Astrocyte of the cerebellum (primary cell): ENCODE measurements at regions not wholly inside any gene's neighbourhood (a gene's known extent, or its start where the extent isn't known, plus 50 kb on each side); places are given as distances from the start of the nearest gene placed in this dataset.

Experiments used
- DNase-seq: peaks from one replicate; pipeline ENCODE4 v3.0.0-alpha.2; 2011; ENCODE audit warnings: low read depth
- H3K4me3 ChIP-seq: 2 replicates; pipeline ENCODE4 v1.5.1; 2011; ENCODE audit warnings: mild to moderate bottlenecking, low read depth, low read length, moderate library complexity
- in situ Hi-C: cut with HindIII; loops from 2 replicates; pipeline ENCODE4 v1.10.0; 2017; ENCODE audit warnings: low sequenced_read_pairs
- TF ChIP-seq, protein P1 (sequence below): IDR thresholded peaks from 2 replicates; pipeline ENCODE4 v1.5.1; 2012; ENCODE audit warnings: low read length, low read depth, moderate library complexity, mild to moderate bottlenecking; ENCODE audit errors: missing control alignments

DNA sequence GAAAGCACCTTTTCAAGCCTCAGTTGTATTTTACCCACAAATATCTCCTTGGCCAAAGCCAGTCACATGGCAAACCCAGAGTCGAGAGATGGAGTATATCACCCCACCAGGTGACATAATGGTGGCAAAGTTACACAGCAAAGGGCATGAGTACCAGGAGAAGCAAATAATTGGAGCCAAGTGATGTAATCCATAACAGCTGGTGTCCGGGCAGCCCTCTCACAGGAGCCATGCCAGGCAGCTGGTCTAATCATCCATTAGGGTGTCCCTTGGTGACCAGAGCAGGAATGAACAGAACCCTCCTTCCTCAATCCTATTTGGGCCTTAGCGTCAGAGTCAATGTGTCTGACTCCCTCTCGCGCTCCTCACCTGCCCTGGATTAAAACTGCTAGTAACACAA lies 272.1 kb downstream of the LRFN2 start:
- DNase-seq = no peak
- TF ChIP-seq, protein P1, sequence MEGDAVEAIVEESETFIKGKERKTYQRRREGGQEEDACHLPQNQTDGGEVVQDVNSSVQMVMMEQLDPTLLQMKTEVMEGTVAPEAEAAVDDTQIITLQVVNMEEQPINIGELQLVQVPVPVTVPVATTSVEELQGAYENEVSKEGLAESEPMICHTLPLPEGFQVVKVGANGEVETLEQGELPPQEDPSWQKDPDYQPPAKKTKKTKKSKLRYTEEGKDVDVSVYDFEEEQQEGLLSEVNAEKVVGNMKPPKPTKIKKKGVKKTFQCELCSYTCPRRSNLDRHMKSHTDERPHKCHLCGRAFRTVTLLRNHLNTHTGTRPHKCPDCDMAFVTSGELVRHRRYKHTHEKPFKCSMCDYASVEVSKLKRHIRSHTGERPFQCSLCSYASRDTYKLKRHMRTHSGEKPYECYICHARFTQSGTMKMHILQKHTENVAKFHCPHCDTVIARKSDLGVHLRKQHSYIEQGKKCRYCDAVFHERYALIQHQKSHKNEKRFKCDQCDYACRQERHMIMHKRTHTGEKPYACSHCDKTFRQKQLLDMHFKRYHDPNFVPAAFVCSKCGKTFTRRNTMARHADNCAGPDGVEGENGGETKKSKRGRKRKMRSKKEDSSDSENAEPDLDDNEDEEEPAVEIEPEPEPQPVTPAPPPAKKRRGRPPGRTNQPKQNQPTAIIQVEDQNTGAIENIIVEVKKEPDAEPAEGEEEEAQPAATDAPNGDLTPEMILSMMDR = no peak

DNA sequence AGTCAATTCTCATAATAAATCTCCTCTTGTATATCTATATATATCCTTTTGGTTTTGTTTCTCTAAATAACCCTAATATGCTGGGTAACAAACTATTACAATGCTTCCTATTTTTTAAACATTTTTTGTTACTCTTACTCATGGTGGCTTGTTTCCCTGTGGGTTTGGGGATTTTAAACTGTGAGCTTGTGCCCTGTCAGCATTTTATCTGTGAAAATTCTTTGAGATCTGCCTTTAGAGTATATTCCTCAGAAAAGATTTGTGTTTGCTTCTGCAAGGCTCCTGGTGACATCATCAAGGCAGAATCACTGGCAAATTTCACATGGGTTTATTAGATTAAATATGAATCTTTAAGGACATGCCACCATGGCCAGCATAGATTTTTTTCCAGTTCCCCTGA lies 273.6 kb downstream of the LRFN2 start:
- TF ChIP-seq, protein P1 = no peak
- H3K4me3 ChIP-seq = no peak overlapping the region
- DNase-seq = no peak
- in situ Hi-C loops = no loop called here

More for the DNA sequence above, 272.1 kb downstream of the LRFN2 start:
- H3K4me3 ChIP-seq = no peak overlapping the region
- in situ Hi-C loops = no loop called here

DNA sequence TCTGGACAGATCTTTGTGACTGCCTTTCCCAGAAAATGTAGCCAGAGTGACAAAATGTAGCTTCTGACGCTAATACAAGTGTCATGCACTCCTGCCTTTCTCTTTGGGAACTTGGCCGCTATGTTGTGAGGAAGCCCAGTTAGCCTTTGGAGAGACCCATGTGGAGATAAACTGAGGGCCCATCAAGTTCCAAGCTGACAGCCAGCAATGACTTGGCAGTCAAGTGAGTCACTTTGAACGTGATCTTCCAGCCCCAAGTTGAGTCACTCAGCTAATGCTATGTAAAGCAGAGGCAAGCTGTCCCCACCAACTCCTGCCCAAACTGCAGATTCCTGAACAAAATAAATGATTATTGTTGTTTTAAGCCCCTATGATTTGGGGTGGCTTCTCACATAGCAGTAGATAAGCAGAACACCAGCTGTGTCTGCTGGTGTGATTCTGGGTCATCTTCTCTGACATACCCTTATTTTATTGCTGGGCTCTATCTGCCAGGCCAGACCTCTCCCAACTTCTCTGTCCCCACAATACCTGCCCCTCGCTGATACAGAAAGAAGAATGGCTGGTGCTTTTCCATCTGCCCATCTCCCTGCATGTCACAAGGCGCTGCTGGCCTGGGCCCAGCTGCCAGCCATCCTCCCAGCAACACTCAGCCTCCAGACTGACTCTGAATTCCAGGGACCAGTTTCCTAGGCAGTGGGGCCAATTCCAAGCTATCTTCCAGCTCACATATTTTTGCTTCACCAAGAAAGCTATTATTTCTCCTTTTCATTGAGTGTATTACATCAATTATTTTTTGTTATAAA lies 274.8 kb downstream of the LRFN2 start:
- no peak for DNase-seq
- in situ Hi-C loops = no loop called here
- no peak overlapping the region for H3K4me3 ChIP-seq
- TF ChIP-seq, protein P1 = no peak

DNA sequence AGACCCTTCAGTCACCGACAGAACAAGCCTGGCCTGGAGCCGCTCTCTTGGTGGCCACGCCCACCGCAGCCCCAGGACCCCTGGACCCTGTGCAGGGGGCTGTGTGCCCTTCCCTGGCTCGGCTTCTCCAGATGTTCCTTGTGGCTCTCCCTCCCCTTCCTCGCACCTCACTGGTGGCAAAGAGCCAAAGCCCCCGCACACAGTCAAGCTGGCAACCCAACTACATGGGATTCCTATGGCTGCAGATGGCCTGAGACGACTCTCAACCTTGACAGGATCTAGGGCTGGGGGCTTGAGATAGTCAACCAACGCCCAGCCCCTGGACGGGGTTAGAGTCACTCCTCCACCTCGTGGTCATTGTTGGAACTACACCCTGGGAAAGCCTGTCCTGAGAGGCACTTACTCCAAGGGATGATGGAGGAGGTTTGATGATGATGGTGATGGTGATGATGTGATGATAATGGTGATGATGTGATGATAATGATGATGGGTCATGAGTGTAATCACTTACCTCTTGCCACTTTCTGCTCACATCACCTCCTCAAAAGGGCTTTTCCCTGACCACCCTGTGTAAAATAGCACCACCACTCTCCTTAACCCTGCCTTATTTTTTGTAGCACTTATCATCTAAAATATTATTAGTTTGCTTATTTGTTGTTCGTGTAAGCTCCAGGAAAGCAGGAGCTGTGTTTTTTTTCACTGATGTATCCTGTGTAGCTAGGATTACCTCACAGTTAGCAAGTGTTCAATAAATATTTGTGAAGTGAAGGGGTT lies 278.4 kb downstream of the LRFN2 start:
- no peak overlapping the region for H3K4me3 ChIP-seq
- peak; percentile 20 for DNase-seq
- in situ Hi-C loops = no loop called here
- TF ChIP-seq, protein P1 = peak; percentile 88

DNA sequence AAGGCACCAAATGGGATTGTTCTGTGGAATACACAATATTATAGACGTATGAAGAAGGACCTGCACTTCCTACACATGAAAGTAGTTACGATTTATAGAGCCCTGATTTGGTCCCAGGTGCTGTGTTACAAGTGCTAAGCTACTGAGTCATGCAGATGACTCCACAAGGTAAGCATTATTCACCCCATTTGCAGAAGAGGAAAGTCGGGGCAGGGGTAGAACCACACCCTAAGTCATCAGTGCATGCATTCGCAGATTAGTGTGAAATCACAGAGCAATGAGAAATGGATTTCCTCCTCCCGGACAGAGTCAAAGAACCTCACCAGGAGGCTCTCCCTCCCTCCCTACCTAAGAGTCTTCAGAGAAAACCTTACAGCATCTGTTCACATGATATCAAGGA lies 279.5 kb downstream of the LRFN2 start:
- in situ Hi-C loops = no loop called here
- no peak overlapping the region for H3K4me3 ChIP-seq
- TF ChIP-seq, protein P1 = no peak
- DNase-seq = no peak

DNA sequence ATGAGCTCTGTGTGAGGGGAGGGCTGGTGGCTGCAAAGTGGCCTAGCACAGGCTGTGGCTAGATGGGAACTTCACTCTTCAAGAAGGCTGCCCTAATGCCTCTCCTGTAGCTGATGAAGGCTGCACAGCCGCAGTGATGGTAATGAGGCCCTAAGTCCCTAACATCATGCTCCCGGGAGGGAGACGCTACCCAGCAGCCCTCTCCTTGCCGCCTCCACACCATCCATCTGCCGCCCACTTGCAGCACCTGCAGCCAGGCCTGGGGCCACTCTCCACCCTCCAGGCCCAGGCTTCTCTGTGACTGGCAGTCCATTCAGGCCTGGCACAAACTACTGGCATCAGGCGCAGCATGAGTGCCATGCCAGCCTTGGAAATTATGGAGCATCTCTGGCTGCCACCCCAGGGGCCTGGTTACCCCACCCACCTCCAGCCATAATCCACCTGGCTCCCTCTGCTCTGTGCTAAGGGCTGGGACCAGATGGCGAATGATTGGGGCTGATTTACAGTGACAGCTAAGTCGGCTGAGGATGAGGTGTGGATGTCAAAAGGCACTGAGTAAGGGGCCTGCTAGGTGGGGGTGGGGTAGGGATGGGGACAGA lies 284.2 kb downstream of the LRFN2 start:
- in situ Hi-C loops = no loop called here
- no peak overlapping the region for H3K4me3 ChIP-seq
- DNase-seq = no peak
- TF ChIP-seq, protein P1 = no peak
